Activated naive CD8-positive, alpha-beta T cell treated with anti-CD3 and anti-CD28 coated beads, Interleukin-2, amount 50 U/mL, for 24 hours (primary cell): ENCODE measurements at regions not wholly inside any gene's neighbourhood (a gene's known extent, or its start where the extent isn't known, plus 50 kb on each side); places are given as distances from the start of the nearest gene placed in this dataset.

ENCODE experiments used
- ATAC-seq: fragments of 150-1000 bp; cut with Tn5 transposase; one replicate; pipeline ENCODE4 v1.10.0; 2021
- DNase-seq: peaks from one replicate; pipeline ENCODE4 v3.0.0; 2021
- H3K27ac Mint-ChIP-seq: one replicate; pipeline ENCODE4 v1.8.0; 2021; ENCODE audit warnings: mild to moderate bottlenecking, mixed read lengths
- H3K27me3 Mint-ChIP-seq: one replicate; pipeline ENCODE4 v1.8.0; 2021; ENCODE audit warnings: mixed read lengths
- H3K36me3 Mint-ChIP-seq: one replicate; pipeline ENCODE4 v1.8.0; 2021; ENCODE audit warnings: low read depth, mixed read lengths
- H3K4me1 Mint-ChIP-seq: one replicate; pipeline ENCODE4 v1.8.0; 2021; ENCODE audit warnings: mixed read lengths
- H3K4me3 Mint-ChIP-seq: one replicate; pipeline ENCODE4 v1.8.0; 2021; ENCODE audit warnings: mild to moderate bottlenecking, moderate library complexity, mixed read lengths
- H3K9me3 Mint-ChIP-seq: one replicate; pipeline ENCODE4 v1.8.0; 2021; ENCODE audit warnings: mixed read lengths

- Mint-ChIP-seq H3K27ac (no peak overlapping the region), H3K4me3 (peak overlapping the region; percentile 14), H3K27me3 (peaks cover 15% of the 10 kb centered on the region), H3K4me1 (peaks cover 34% of the 10 kb centered on the region), H3K36me3 (no peaks in the 10 kb centered on the region), H3K9me3 (peaks cover 4% of the 10 kb centered on the region)
- ATAC-seq (no peak), DNase-seq (no peak)
Measured at GRCh38 chr10:60576130-60577069, 186.7 kb upstream of the ANK3 start.

- H3K4me1 Mint-ChIP-seq, result peaks cover 34% of the 10 kb centered on the region
- ATAC-seq, result no peak
- no peak overlapping the region for H3K4me3 Mint-ChIP-seq
- H3K9me3 Mint-ChIP-seq, result peaks cover 4% of the 10 kb centered on the region
- peaks cover 15% of the 10 kb centered on the region for H3K27me3 Mint-ChIP-seq
- no peaks in the 10 kb centered on the region for H3K36me3 Mint-ChIP-seq
- DNase-seq, result no peak
- no peak overlapping the region for H3K27ac Mint-ChIP-seq
Measured at GRCh38 chr10:60575105-60575504, 185.4 kb upstream of the ANK3 start.

GRCh38 chr10:60574388-60574787 lies 184.7 kb upstream of the ANK3 start:
- Mint-ChIP-seq H3K4me3 (no peak overlapping the region), H3K4me1 (peaks cover 34% of the 10 kb centered on the region), H3K27me3 (peaks cover 16% of the 10 kb centered on the region), H3K9me3 (peaks cover 4% of the 10 kb centered on the region), H3K36me3 (no peaks in the 10 kb centered on the region), H3K27ac (peak overlapping the region; percentile 90)
- DNase-seq (no peak), ATAC-seq (no peak)

- Mint-ChIP-seq H3K4me3 (peak overlapping the region; percentile 81), H3K27ac (peak overlapping the region; percentile 90), H3K27me3 (peaks cover 18% of the 10 kb centered on the region), H3K36me3 (no peaks in the 10 kb centered on the region), H3K4me1 (peaks cover 34% of the 10 kb centered on the region), H3K9me3 (peaks cover 4% of the 10 kb centered on the region)
- ATAC-seq (peak; percentile 91), DNase-seq (peak; percentile 35)
Measured at GRCh38 chr10:60573336-60573735, 183.7 kb upstream of the ANK3 start.

- Mint-ChIP-seq H3K4me3 (peak overlapping the region; percentile 81), H3K27me3 (peaks cover 18% of the 10 kb centered on the region), H3K9me3 (peaks cover 3% of the 10 kb centered on the region), H3K36me3 (no peaks in the 10 kb centered on the region), H3K4me1 (peaks cover 34% of the 10 kb centered on the region), H3K27ac (peak overlapping the region; percentile 90)
- DNase-seq (peak; percentile 8), ATAC-seq (peak; percentile 56)
Measured at GRCh38 chr10:60572511-60573194, 183.0 kb upstream of the ANK3 start.

- no peak for ATAC-seq
- peaks cover 34% of the 10 kb centered on the region for H3K4me1 Mint-ChIP-seq
- no peaks in the 10 kb centered on the region for H3K36me3 Mint-ChIP-seq
- no peaks in the 10 kb centered on the region for H3K9me3 Mint-ChIP-seq
- no peak for DNase-seq
- H3K4me3 Mint-ChIP-seq, result peak overlapping the region; percentile 37
- no peak overlapping the region for H3K27ac Mint-ChIP-seq
- peaks cover 16% of the 10 kb centered on the region for H3K27me3 Mint-ChIP-seq
Measured at GRCh38 chr10:60570896-60571295, 181.2 kb upstream of the ANK3 start.

- Mint-ChIP-seq H3K4me3 (peak overlapping the region; percentile 37), H3K9me3 (peaks cover 4% of the 10 kb centered on the region), H3K4me1 (peaks cover 32% of the 10 kb centered on the region), H3K27me3 (peaks cover 16% of the 10 kb centered on the region), H3K27ac (no peak overlapping the region), H3K36me3 (no peaks in the 10 kb centered on the region)
- no peak for ATAC-seq
- DNase-seq, result no peak
Measured at GRCh38 chr10:60570272-60570865, 180.7 kb upstream of the ANK3 start.

GRCh38 chr10:60569681-60570080 lies 180.0 kb upstream of the ANK3 start:
- Mint-ChIP-seq H3K27me3 (peaks cover 16% of the 10 kb centered on the region), H3K4me1 (peaks cover 32% of the 10 kb centered on the region), H3K9me3 (peaks cover 5% of the 10 kb centered on the region), H3K4me3 (no peak overlapping the region), H3K27ac (no peak overlapping the region), H3K36me3 (no peaks in the 10 kb centered on the region)
- ATAC-seq (no peak), DNase-seq (no peak)

- Mint-ChIP-seq H3K27me3 (peaks cover 3% of the 10 kb centered on the region), H3K27ac (peak overlapping the region; percentile 45), H3K4me1 (peaks cover 6% of the 10 kb centered on the region), H3K4me3 (no peak overlapping the region), H3K36me3 (no peaks in the 10 kb centered on the region), H3K9me3 (peaks cover 5% of the 10 kb centered on the region)
- ATAC-seq (peak; percentile 20), DNase-seq (no peak)
Measured at GRCh38 chr10:60566096-60566495, 176.4 kb upstream of the ANK3 start.

- Mint-ChIP-seq H3K27me3 (peaks cover 3% of the 10 kb centered on the region), H3K9me3 (peaks cover 5% of the 10 kb centered on the region), H3K27ac (no peak overlapping the region), H3K4me1 (peaks cover 6% of the 10 kb centered on the region), H3K4me3 (no peak overlapping the region), H3K36me3 (no peaks in the 10 kb centered on the region)
- no peak for ATAC-seq
- DNase-seq, result no peak
Measured at GRCh38 chr10:60565492-60565891, 175.8 kb upstream of the ANK3 start.

GRCh38 chr10:60564475-60564874 lies 174.8 kb upstream of the ANK3 start:
- no peak for ATAC-seq
- peaks cover 3% of the 10 kb centered on the region for H3K27me3 Mint-ChIP-seq
- H3K27ac Mint-ChIP-seq, result no peak overlapping the region
- no peak for DNase-seq
- peaks cover 5% of the 10 kb centered on the region for H3K9me3 Mint-ChIP-seq
- H3K4me3 Mint-ChIP-seq, result no peak overlapping the region
- H3K36me3 Mint-ChIP-seq, result no peaks in the 10 kb centered on the region
- H3K4me1 Mint-ChIP-seq, result peaks cover 6% of the 10 kb centered on the region

- Mint-ChIP-seq H3K4me3 (no peak overlapping the region), H3K4me1 (no peaks in the 10 kb centered on the region), H3K27ac (no peak overlapping the region), H3K9me3 (peaks cover 6% of the 10 kb centered on the region), H3K36me3 (no peaks in the 10 kb centered on the region), H3K27me3 (no peaks in the 10 kb centered on the region)
- DNase-seq, result no peak
- ATAC-seq, result no peak
Measured at GRCh38 chr10:60560451-60560850, 170.8 kb upstream of the ANK3 start.

- H3K9me3 Mint-ChIP-seq, result peaks cover 9% of the 10 kb centered on the region
- H3K36me3 Mint-ChIP-seq, result no peaks in the 10 kb centered on the region
- H3K27me3 Mint-ChIP-seq, result no peaks in the 10 kb centered on the region
- no peak overlapping the region for H3K27ac Mint-ChIP-seq
- ATAC-seq, result no peak
- no peaks in the 10 kb centered on the region for H3K4me1 Mint-ChIP-seq
- DNase-seq, result no peak
- H3K4me3 Mint-ChIP-seq, result no peak overlapping the region
Measured at GRCh38 chr10:60555700-60556099, 166.0 kb upstream of the ANK3 start.

GRCh38 chr10:60549686-60550085 lies 160.0 kb upstream of the ANK3 start:
- Mint-ChIP-seq H3K4me1 (no peaks in the 10 kb centered on the region), H3K27ac (no peak overlapping the region), H3K27me3 (no peaks in the 10 kb centered on the region), H3K9me3 (peaks cover 6% of the 10 kb centered on the region), H3K4me3 (no peak overlapping the region), H3K36me3 (no peaks in the 10 kb centered on the region)
- DNase-seq (no peak), ATAC-seq (no peak)

GRCh38 chr10:60542657-60543056 lies 153.0 kb upstream of the ANK3 start:
- H3K27ac Mint-ChIP-seq, result no peak overlapping the region

More at GRCh38 chr10:60542657-60543056, 153.0 kb upstream of the ANK3 start:
- no peak overlapping the region for H3K4me3 Mint-ChIP-seq
- no peaks in the 10 kb centered on the region for H3K9me3 Mint-ChIP-seq
- no peak for ATAC-seq
- no peaks in the 10 kb centered on the region for H3K27me3 Mint-ChIP-seq
- peaks cover 11% of the 10 kb centered on the region for H3K4me1 Mint-ChIP-seq
- no peak for DNase-seq
- no peaks in the 10 kb centered on the region for H3K36me3 Mint-ChIP-seq
